Uterus (tissue), 2 donors: ENCODE measurements at regions not wholly inside any gene's neighbourhood (a gene's known extent, or its start where the extent isn't known, plus 50 kb on each side); places are given as distances from the start of the nearest gene placed in this dataset.

Source experiments
- CTCF ChIP-seq, 4 experiments: fragments of 200-600 bp in 2 of 4; fragments of 450-650 bp in 2 of 4; sonication (generic) in 2 of 4; IDR thresholded peaks; one replicate each; pipeline ENCODE4 v1.5.1; 2016 to 2019; ENCODE audit warnings: antibody characterized with exemption in 4 of 4, mild to moderate bottlenecking in 2 of 4, moderate library complexity in 1 of 4
- POLR2A ChIP-seq, 2 donors: fragments of 450-650 bp; IDR thresholded peaks; one replicate each; pipeline ENCODE4 v1.6.1; 2016; ENCODE audit warnings: antibody characterized with exemption in 2 of 2, mild to moderate bottlenecking in 1 of 2, moderate library complexity in 1 of 2

DNA sequence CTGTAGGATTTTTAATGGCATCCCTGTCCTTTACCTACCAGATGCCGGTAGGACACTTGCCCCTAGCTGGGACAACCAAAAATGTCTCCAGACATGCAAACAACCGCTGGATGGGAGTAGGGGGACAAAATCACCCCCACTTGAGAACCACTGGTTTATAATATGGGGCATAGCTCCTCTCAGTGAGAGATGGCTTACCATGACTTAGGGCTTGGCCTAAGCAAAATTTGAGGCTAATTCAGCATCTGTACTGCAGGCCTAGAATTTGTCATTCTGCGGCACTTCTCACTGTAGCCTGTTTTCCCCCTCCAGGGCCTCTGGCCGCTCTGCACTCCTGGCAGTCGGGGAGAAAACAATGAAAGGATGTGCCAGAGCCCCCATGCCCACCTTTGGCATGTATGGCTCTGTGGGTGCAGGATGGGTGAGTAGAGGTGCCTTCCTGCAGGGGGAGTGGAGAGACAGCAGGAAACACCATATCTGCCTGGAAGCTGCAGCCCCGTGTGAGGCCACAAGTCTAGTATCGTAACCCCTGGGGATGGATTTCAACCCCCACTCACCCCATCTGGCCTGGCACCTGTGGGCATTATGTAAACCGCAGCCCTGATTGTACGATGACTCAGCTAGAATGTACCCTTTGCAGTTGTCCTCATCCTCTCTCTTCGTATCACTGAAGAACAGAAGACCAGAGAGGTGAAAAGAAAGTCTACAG lies 268.1 kb downstream of the SOX9 start:
- TF ChIP-seq POLR2A (IDR thresholded peaks at IDR 0.05) (no peak), CTCF (IDR thresholded peaks at IDR 0.05) (no peak)
